22Rv1 (cell line): ENCODE measurements at regions not wholly inside any gene's neighbourhood (a gene's known extent, or its start where the extent isn't known, plus 50 kb on each side); places are given as distances from the start of the nearest gene placed in this dataset.

Experiments used
- H3K27ac ChIP-seq: fragments of 450-650 bp; 2 replicates; pipeline ENCODE4 v1.5.1; 2017
- CTCF ChIP-seq: fragments of 450-650 bp; IDR thresholded peaks from 2 replicates; pipeline ENCODE4 v1.5.1; 2017; ENCODE audit warnings: mild to moderate bottlenecking
- ZFX ChIP-seq: fragments of 450-650 bp; IDR thresholded peaks from 2 replicates; pipeline ENCODE4 v1.6.1; 2017; ENCODE audit warnings: antibody characterized with exemption, borderline replicate concordance

- no peak overlapping the region for H3K27ac ChIP-seq
- TF ChIP-seq CTCF = no peak
- TF ChIP-seq ZFX = no peak
Measured at GRCh38 chr4:14708574-14708973, 293.7 kb upstream of the CPEB2 start.

GRCh38 chr4:14711259-14711658 lies 291.0 kb upstream of the CPEB2 start:
- no peak overlapping the region for H3K27ac ChIP-seq
- no peak for TF ChIP-seq ZFX

GRCh38 chr4:14716691-14717090 lies 285.6 kb upstream of the CPEB2 start:
- no peak overlapping the region for H3K27ac ChIP-seq
- TF ChIP-seq CTCF (no peak), ZFX (no peak)

- TF ChIP-seq CTCF = no peak
- TF ChIP-seq ZFX = no peak
- no peak overlapping the region for H3K27ac ChIP-seq
Measured at GRCh38 chr4:14719053-14719452, 283.2 kb upstream of the CPEB2 start.

GRCh38 chr4:14726441-14726840 lies 275.8 kb upstream of the CPEB2 start:
- no peak for TF ChIP-seq ZFX
- no peak for TF ChIP-seq CTCF
- H3K27ac ChIP-seq = no peak overlapping the region

- TF ChIP-seq ZFX = no peak
- TF ChIP-seq CTCF = no peak
- no peak overlapping the region for H3K27ac ChIP-seq
Measured at GRCh38 chr4:14726877-14727361, 275.4 kb upstream of the CPEB2 start.

GRCh38 chr4:14729282-14730000 lies 272.8 kb upstream of the CPEB2 start:
- H3K27ac ChIP-seq = no peak overlapping the region
- no peak for TF ChIP-seq ZFX
- TF ChIP-seq CTCF = no peak

- no peak overlapping the region for H3K27ac ChIP-seq
- TF ChIP-seq CTCF (no peak), ZFX (no peak)
Measured at GRCh38 chr4:14742054-14742453, 260.2 kb upstream of the CPEB2 start.
